Erythroblast (primary cell): ENCODE measurements at regions not wholly inside any gene's neighbourhood (a gene's known extent, or its start where the extent isn't known, plus 50 kb on each side); places are given as distances from the start of the nearest gene placed in this dataset.
A peak's percentile ranks its signal among the peaks of the same experiment; 100 is the strongest.

Experiments used
- DNase-seq, 2 experiments: peaks; one replicate each; lab custom pipeline; 2025; lab: John Stamatoyannopoulos, UW
- GATA1 ChIP-seq: IDR thresholded peaks from 2 replicates; pipeline ENCODE4 v1.6.1; 2011; ENCODE audit warnings: low read depth, mild to moderate bottlenecking, control low read depth, low read length, moderate library complexity
- POLR2A ChIP-seq: IDR thresholded peaks from 2 replicates; pipeline ENCODE4 v1.6.1; 2011; ENCODE audit warnings: mild to moderate bottlenecking, low read length

GRCh38 chr7:85328456-85328998 lies 141.7 kb upstream of the SEMA3D start:
- no peak for DNase-seq
- TF ChIP-seq POLR2A (no peak), GATA1 (no peak)

- DNase-seq: peak in 1 of 2 experiments; percentile 11
- TF ChIP-seq POLR2A: no peak
Measured at GRCh38 chr7:85324145-85324799, 137.4 kb upstream of the SEMA3D start.

GRCh38 chr7:85322252-85322651 lies 135.4 kb upstream of the SEMA3D start:
- TF ChIP-seq GATA1 (no peak), POLR2A (no peak)
- DNase-seq: no peak

GRCh38 chr7:85320699-85321476 lies 134.0 kb upstream of the SEMA3D start:
- no peak for DNase-seq
- TF ChIP-seq GATA1 (no peak), POLR2A (no peak)

GRCh38 chr7:85316489-85316888 lies 129.6 kb upstream of the SEMA3D start:
- no peak for DNase-seq
- TF ChIP-seq GATA1 (no peak), POLR2A (no peak)

- TF ChIP-seq POLR2A (no peak), GATA1 (no peak)
- DNase-seq: no peak
Measured at GRCh38 chr7:85310301-85310700, 123.4 kb upstream of the SEMA3D start.

GRCh38 chr7:85306115-85306514 lies 119.3 kb upstream of the SEMA3D start:
- DNase-seq: no peak
- TF ChIP-seq POLR2A (no peak), GATA1 (no peak)

- TF ChIP-seq GATA1 (no peak), POLR2A (no peak)
- DNase-seq: no peak
Measured at GRCh38 chr7:85294176-85294575, 107.3 kb upstream of the SEMA3D start.

GRCh38 chr7:85292908-85293576 lies 106.2 kb upstream of the SEMA3D start:
- TF ChIP-seq POLR2A (no peak), GATA1 (no peak)
- DNase-seq: no peak

- TF ChIP-seq POLR2A: no peak
- no peak for TF ChIP-seq GATA1
- DNase-seq: no peak
Measured at GRCh38 chr7:85290269-85290668, 103.4 kb upstream of the SEMA3D start.

GRCh38 chr7:85289279-85289678 lies 102.4 kb upstream of the SEMA3D start:
- no peak for TF ChIP-seq POLR2A
- TF ChIP-seq GATA1: no peak
- no peak for DNase-seq

- TF ChIP-seq GATA1 (no peak), POLR2A (no peak)
- DNase-seq: no peak
Measured at GRCh38 chr7:85287106-85287825, 100.4 kb upstream of the SEMA3D start.

- no peak for TF ChIP-seq POLR2A
- no peak for TF ChIP-seq GATA1
- DNase-seq: no peak
Measured at GRCh38 chr7:85286446-85286845, 99.6 kb upstream of the SEMA3D start.
